T-helper 17 cell (primary cell): ENCODE measurements at regions not wholly inside any gene's neighbourhood (a gene's known extent, or its start where the extent isn't known, plus 50 kb on each side); places are given as distances from the start of the nearest gene placed in this dataset.

Experiments
- ATAC-seq: fragments of 150-1000 bp; cut with Tn5 transposase; 2 replicates; pipeline ENCODE4 v1.10.0; 2021; ENCODE audit warnings: mild to moderate bottlenecking, moderate library complexity
- DNase-seq, 3 donors: peaks; one replicate each; pipeline versions ENCODE4 v3.0.0 to v3.0.0-alpha.2; 2020 to 2021
- H3K9me3 ChIP-seq: one replicate; pipeline ENCODE4 v1.7.0; 2013; ENCODE audit warnings: low read length, mild to moderate bottlenecking; ENCODE audit not compliant: control insufficient read depth, poor library complexity, severe bottlenecking
- H3K27ac Mint-ChIP-seq: one replicate; pipeline ENCODE4 v1.8.0; 2022; ENCODE audit warnings: mild to moderate bottlenecking, moderate library complexity, mixed read lengths
- H3K27me3 Mint-ChIP-seq: one replicate; pipeline ENCODE4 v1.8.0; 2022; ENCODE audit warnings: mixed read lengths
- H3K36me3 Mint-ChIP-seq: one replicate; pipeline ENCODE4 v1.8.0; 2022; ENCODE audit warnings: low read depth, mixed read lengths
- H3K4me1 Mint-ChIP-seq: one replicate; pipeline ENCODE4 v1.8.0; 2022; ENCODE audit warnings: mild to moderate bottlenecking, mixed read lengths
- H3K4me3 Mint-ChIP-seq: one replicate; pipeline ENCODE4 v1.8.0; 2022; ENCODE audit warnings: mild to moderate bottlenecking, moderate library complexity, mixed read lengths

- H3K4me3 Mint-ChIP-seq: no peak overlapping the region
- ATAC-seq: no peak
- no peak overlapping the region for H3K27ac Mint-ChIP-seq
- H3K27me3 Mint-ChIP-seq: no peaks in the 10 kb centered on the region
- no peak for DNase-seq
- H3K4me1 Mint-ChIP-seq: no peaks in the 10 kb centered on the region
- H3K36me3 Mint-ChIP-seq: no peaks in the 10 kb centered on the region
- H3K9me3 ChIP-seq: no peaks in the 10 kb centered on the region
Measured at GRCh38 chr5:63690546-63690945, 271.7 kb downstream of the HTR1A start.

GRCh38 chr5:63687854-63688516, 274.3 kb downstream of the HTR1A start:
- H3K27me3 Mint-ChIP-seq: no peaks in the 10 kb centered on the region

GRCh38 chr5:63686938-63687337, 275.3 kb downstream of the HTR1A start:
- Mint-ChIP-seq H3K36me3 (no peaks in the 10 kb centered on the region), H3K4me3 (no peak overlapping the region), H3K4me1 (no peaks in the 10 kb centered on the region), H3K27ac (no peak overlapping the region), H3K27me3 (no peaks in the 10 kb centered on the region)
- ATAC-seq (no peak), DNase-seq (no peak)
- H3K9me3 ChIP-seq: no peaks in the 10 kb centered on the region

More at GRCh38 chr5:63687854-63688516, 274.3 kb downstream of the HTR1A start:
- Mint-ChIP-seq H3K36me3 (no peaks in the 10 kb centered on the region), H3K27ac (no peak overlapping the region), H3K4me1 (no peaks in the 10 kb centered on the region), H3K4me3 (no peak overlapping the region)
- H3K9me3 ChIP-seq: no peaks in the 10 kb centered on the region
- DNase-seq (no peak), ATAC-seq (no peak)

- Mint-ChIP-seq H3K4me3 (no peak overlapping the region), H3K36me3 (no peaks in the 10 kb centered on the region), H3K4me1 (no peaks in the 10 kb centered on the region), H3K27ac (no peak overlapping the region), H3K27me3 (no peaks in the 10 kb centered on the region)
- no peak for ATAC-seq
- no peak for DNase-seq
- no peaks in the 10 kb centered on the region for H3K9me3 ChIP-seq
Measured at GRCh38 chr5:63686181-63686580, 276.1 kb downstream of the HTR1A start.

- no peak overlapping the region for H3K4me3 Mint-ChIP-seq
Measured at GRCh38 chr5:63685454-63685853, 276.8 kb downstream of the HTR1A start.

GRCh38 chr5:63674881-63675280, 287.4 kb downstream of the HTR1A start:
- Mint-ChIP-seq H3K36me3 (no peaks in the 10 kb centered on the region), H3K27me3 (no peaks in the 10 kb centered on the region), H3K4me3 (no peak overlapping the region), H3K27ac (no peak overlapping the region), H3K4me1 (no peaks in the 10 kb centered on the region)
- DNase-seq: no peak
- ATAC-seq: no peak
- H3K9me3 ChIP-seq: no peaks in the 10 kb centered on the region

More at GRCh38 chr5:63685454-63685853, 276.8 kb downstream of the HTR1A start:
- DNase-seq (no peak), ATAC-seq (no peak)
- H3K36me3 Mint-ChIP-seq: no peaks in the 10 kb centered on the region
- H3K27ac Mint-ChIP-seq: no peak overlapping the region
- H3K4me1 Mint-ChIP-seq: no peaks in the 10 kb centered on the region
- no peaks in the 10 kb centered on the region for H3K9me3 ChIP-seq
- no peaks in the 10 kb centered on the region for H3K27me3 Mint-ChIP-seq

- H3K27me3 Mint-ChIP-seq: no peaks in the 10 kb centered on the region
- no peak for ATAC-seq
- no peak overlapping the region for H3K4me3 Mint-ChIP-seq
- H3K4me1 Mint-ChIP-seq: no peaks in the 10 kb centered on the region
- H3K27ac Mint-ChIP-seq: no peak overlapping the region
- H3K9me3 ChIP-seq: no peaks in the 10 kb centered on the region
- H3K36me3 Mint-ChIP-seq: no peaks in the 10 kb centered on the region
- DNase-seq: no peak
Measured at GRCh38 chr5:63655043-63655442, 307.2 kb downstream of the HTR1A start.

- no peaks in the 10 kb centered on the region for H3K36me3 Mint-ChIP-seq
- H3K4me3 Mint-ChIP-seq: no peak overlapping the region
- no peaks in the 10 kb centered on the region for H3K9me3 ChIP-seq
- H3K4me1 Mint-ChIP-seq: no peaks in the 10 kb centered on the region
- ATAC-seq (no peak), DNase-seq (no peak)
- no peaks in the 10 kb centered on the region for H3K27me3 Mint-ChIP-seq
- H3K27ac Mint-ChIP-seq: no peak overlapping the region
Measured at GRCh38 chr5:63650581-63650980, 311.7 kb downstream of the HTR1A start.

GRCh38 chr5:63648376-63648775, 313.9 kb downstream of the HTR1A start:
- Mint-ChIP-seq H3K36me3 (no peaks in the 10 kb centered on the region), H3K4me1 (no peaks in the 10 kb centered on the region), H3K27ac (no peak overlapping the region), H3K27me3 (no peaks in the 10 kb centered on the region), H3K4me3 (no peak overlapping the region)
- no peaks in the 10 kb centered on the region for H3K9me3 ChIP-seq
- no peak for ATAC-seq
- no peak for DNase-seq

- no peaks in the 10 kb centered on the region for H3K9me3 ChIP-seq
- DNase-seq (no peak), ATAC-seq (no peak)
- H3K27me3 Mint-ChIP-seq: no peaks in the 10 kb centered on the region
- H3K4me3 Mint-ChIP-seq: no peak overlapping the region
- no peaks in the 10 kb centered on the region for H3K36me3 Mint-ChIP-seq
- H3K4me1 Mint-ChIP-seq: no peaks in the 10 kb centered on the region
- H3K27ac Mint-ChIP-seq: no peak overlapping the region
Measured at GRCh38 chr5:63629951-63630630, 332.2 kb downstream of the HTR1A start.

GRCh38 chr5:63613442-63613841, 348.8 kb downstream of the HTR1A start:
- H3K27ac Mint-ChIP-seq: no peak overlapping the region

GRCh38 chr5:63603996-63604395, 358.2 kb downstream of the HTR1A start:
- Mint-ChIP-seq H3K4me1 (no peaks in the 10 kb centered on the region), H3K4me3 (no peak overlapping the region), H3K27me3 (no peaks in the 10 kb centered on the region), H3K36me3 (no peaks in the 10 kb centered on the region), H3K27ac (no peak overlapping the region)
- ATAC-seq: no peak
- H3K9me3 ChIP-seq: no peaks in the 10 kb centered on the region
- no peak for DNase-seq

More at GRCh38 chr5:63613442-63613841, 348.8 kb downstream of the HTR1A start:
- Mint-ChIP-seq H3K36me3 (no peaks in the 10 kb centered on the region), H3K4me1 (no peaks in the 10 kb centered on the region), H3K4me3 (no peak overlapping the region), H3K27me3 (no peaks in the 10 kb centered on the region)
- no peaks in the 10 kb centered on the region for H3K9me3 ChIP-seq
- DNase-seq: no peak
- no peak for ATAC-seq

- Mint-ChIP-seq H3K4me1 (no peaks in the 10 kb centered on the region), H3K36me3 (no peaks in the 10 kb centered on the region), H3K4me3 (no peak overlapping the region), H3K27ac (no peak overlapping the region), H3K27me3 (no peaks in the 10 kb centered on the region)
- no peaks in the 10 kb centered on the region for H3K9me3 ChIP-seq
- ATAC-seq (no peak), DNase-seq (no peak)
Measured at GRCh38 chr5:63602971-63603370, 359.3 kb downstream of the HTR1A start.

- no peak for ATAC-seq
- no peak for DNase-seq
- no peaks in the 10 kb centered on the region for H3K9me3 ChIP-seq
- Mint-ChIP-seq H3K4me3 (no peak overlapping the region), H3K4me1 (no peaks in the 10 kb centered on the region), H3K27ac (no peak overlapping the region), H3K36me3 (no peaks in the 10 kb centered on the region), H3K27me3 (no peaks in the 10 kb centered on the region)
Measured at GRCh38 chr5:63596254-63596653, 366.0 kb downstream of the HTR1A start.
